CD4-positive, alpha-beta T cell treated with Interleukin-4 for 1 hour (primary cell): ENCODE measurements at regions not wholly inside any gene's neighbourhood (a gene's known extent, or its start where the extent isn't known, plus 50 kb on each side); places are given as distances from the start of the nearest gene placed in this dataset.
A peak's percentile ranks its signal among the peaks of the same experiment; 100 is the strongest.

ENCODE experiments used
- DNase-seq, 2 donors: peaks; one replicate each; pipeline ENCODE4 v3.0.0-alpha.2; 2020 to 2022

- DNase-seq, result peak; percentile 46 to 77
Observed at GRCh38 chr14:105861985-105862465, 335.6 kb downstream of the TMEM121 start.

GRCh38 chr14:105862581-105863239 lies 336.3 kb downstream of the TMEM121 start:
- DNase-seq, result peak in 1 of 2 donors; percentile 12

- DNase-seq, result peak in 1 of 2 donors; percentile 9
Observed at GRCh38 chr14:105863296-105864108, 337.1 kb downstream of the TMEM121 start.

- no peak for DNase-seq
Observed at GRCh38 chr14:105864116-105864515, 337.7 kb downstream of the TMEM121 start.

- peak in 1 of 2 donors; percentile 10 for DNase-seq
Observed at GRCh38 chr14:105864651-105865265, 338.4 kb downstream of the TMEM121 start.

GRCh38 chr14:105865266-105865903 lies 339.0 kb downstream of the TMEM121 start:
- DNase-seq, result peak in 1 of 2 donors; percentile 4

GRCh38 chr14:105865904-105866840 lies 339.8 kb downstream of the TMEM121 start:
- DNase-seq, result peak in 1 of 2 donors; percentile 7

- DNase-seq, result no peak
Observed at GRCh38 chr14:105866841-105867321, 340.5 kb downstream of the TMEM121 start.

GRCh38 chr14:105867961-105868599 lies 341.7 kb downstream of the TMEM121 start:
- DNase-seq, result no peak

GRCh38 chr14:105871590-105871989 lies 345.2 kb downstream of the TMEM121 start:
- no peak for DNase-seq

GRCh38 chr14:105873870-105874512 lies 347.6 kb downstream of the TMEM121 start:
- no peak for DNase-seq

- DNase-seq, result peak in 1 of 2 donors; percentile 11
Observed at GRCh38 chr14:105876158-105876557, 349.8 kb downstream of the TMEM121 start.

- no peak for DNase-seq
Observed at GRCh38 chr14:105876829-105877228, 350.4 kb downstream of the TMEM121 start.

- DNase-seq, result no peak
Observed at GRCh38 chr14:105877645-105878044, 351.3 kb downstream of the TMEM121 start.

- DNase-seq, result no peak
Observed at GRCh38 chr14:105878125-105878524, 351.7 kb downstream of the TMEM121 start.

- no peak for DNase-seq
Observed at GRCh38 chr14:105878554-105878953, 352.2 kb downstream of the TMEM121 start.

GRCh38 chr14:105879503-105879866 lies 353.1 kb downstream of the TMEM121 start:
- DNase-seq, result no peak

- DNase-seq, result peak in 1 of 2 donors; percentile 10
Observed at GRCh38 chr14:105879867-105880561, 353.6 kb downstream of the TMEM121 start.

- DNase-seq, result peak in 1 of 2 donors; percentile 5
Observed at GRCh38 chr14:105880616-105881015, 354.2 kb downstream of the TMEM121 start.
